ENCODE measurements at regions not wholly inside any gene's neighbourhood (a gene's known extent, or its start where the extent isn't known, plus 50 kb on each side); places are given as distances from the start of the nearest gene placed in this dataset.
"Not testable (repeated sequence)": the region's sequence is repeated elsewhere in the genome, so short reads cannot be mapped to it uniquely, and the experiment has no call there.

DNA sequence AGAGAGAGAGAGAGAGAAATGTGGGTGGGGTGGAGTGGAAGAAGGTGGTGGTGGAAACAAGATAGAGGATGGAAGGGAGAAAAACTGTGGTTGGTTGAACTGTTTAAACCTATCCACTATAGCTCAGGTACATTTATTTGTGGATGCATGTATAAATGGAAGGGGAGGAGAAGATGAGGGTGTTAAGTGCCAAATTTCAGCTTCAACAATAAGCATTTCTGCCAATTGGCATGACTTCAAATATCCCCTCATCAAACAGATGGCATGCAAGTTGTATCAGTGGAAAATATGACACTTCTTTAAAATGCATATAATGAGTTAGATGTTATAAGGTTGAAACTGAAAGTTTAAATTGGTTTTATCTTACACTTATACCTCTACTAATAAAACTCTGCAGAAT lies 216.1 kb downstream of the LMBRD1 start:
- in situ Hi-C loops (cut with HindIII; ENCODE audit: low pct_ligation_motif_present, low sequenced_read_pairs), result no loop called here
- H3K36me3 ChIP-seq (replicated peaks), result no peaks in the 10 kb centered on the region
- TF ChIP-seq, protein P1, sequence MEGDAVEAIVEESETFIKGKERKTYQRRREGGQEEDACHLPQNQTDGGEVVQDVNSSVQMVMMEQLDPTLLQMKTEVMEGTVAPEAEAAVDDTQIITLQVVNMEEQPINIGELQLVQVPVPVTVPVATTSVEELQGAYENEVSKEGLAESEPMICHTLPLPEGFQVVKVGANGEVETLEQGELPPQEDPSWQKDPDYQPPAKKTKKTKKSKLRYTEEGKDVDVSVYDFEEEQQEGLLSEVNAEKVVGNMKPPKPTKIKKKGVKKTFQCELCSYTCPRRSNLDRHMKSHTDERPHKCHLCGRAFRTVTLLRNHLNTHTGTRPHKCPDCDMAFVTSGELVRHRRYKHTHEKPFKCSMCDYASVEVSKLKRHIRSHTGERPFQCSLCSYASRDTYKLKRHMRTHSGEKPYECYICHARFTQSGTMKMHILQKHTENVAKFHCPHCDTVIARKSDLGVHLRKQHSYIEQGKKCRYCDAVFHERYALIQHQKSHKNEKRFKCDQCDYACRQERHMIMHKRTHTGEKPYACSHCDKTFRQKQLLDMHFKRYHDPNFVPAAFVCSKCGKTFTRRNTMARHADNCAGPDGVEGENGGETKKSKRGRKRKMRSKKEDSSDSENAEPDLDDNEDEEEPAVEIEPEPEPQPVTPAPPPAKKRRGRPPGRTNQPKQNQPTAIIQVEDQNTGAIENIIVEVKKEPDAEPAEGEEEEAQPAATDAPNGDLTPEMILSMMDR (IDR thresholded peaks at IDR 0.05; ENCODE audit: low read depth, low read length, missing control alignments), result no peak

DNA sequence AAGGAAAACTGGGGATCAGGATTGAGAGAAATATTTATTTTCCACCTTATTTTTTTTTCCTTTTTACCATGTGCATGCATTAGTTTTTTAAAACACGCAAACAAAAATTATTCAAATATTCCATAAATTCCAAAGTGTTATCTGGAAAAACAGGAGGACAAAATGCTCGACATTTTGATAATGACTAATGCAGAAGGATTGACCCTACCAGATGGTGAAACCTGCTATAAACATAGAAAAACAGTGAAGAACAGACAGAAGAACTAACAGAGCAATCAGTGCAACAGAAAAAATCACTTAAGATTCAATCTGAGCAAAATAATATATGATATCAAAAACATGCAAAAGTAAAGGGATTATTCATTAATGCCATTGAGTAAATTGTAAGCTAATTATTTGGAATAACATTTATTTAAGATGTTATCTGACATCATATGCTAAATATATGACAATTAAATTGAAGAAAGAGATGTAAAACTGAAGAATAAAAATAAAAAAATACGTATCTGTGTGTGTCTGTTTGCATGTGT lies 218.4 kb downstream of the LMBRD1 start:
- DNase-seq, result no peak
- Histone ChIP-seq H3K4me3 (ENCODE audit: low read depth, low read length) (no peak overlapping the region), H3K27ac (no peak overlapping the region), H3K36me3 (replicated peaks) (no peaks in the 10 kb centered on the region), H3K27me3 (replicated peaks) (no peaks in the 10 kb centered on the region)
- in situ Hi-C loops (cut with HindIII; ENCODE audit: low pct_ligation_motif_present, low sequenced_read_pairs), result no loop called here
- TF ChIP-seq, protein P1 (IDR thresholded peaks at IDR 0.05; ENCODE audit: low read depth, low read length, missing control alignments), result no peak

More for the DNA sequence above, 216.1 kb downstream of the LMBRD1 start:
- Histone ChIP-seq H3K27ac (no peak overlapping the region), H3K4me3 (ENCODE audit: low read depth, low read length) (no peak overlapping the region), H3K27me3 (replicated peaks) (no peaks in the 10 kb centered on the region)
- no peak for DNase-seq

DNA sequence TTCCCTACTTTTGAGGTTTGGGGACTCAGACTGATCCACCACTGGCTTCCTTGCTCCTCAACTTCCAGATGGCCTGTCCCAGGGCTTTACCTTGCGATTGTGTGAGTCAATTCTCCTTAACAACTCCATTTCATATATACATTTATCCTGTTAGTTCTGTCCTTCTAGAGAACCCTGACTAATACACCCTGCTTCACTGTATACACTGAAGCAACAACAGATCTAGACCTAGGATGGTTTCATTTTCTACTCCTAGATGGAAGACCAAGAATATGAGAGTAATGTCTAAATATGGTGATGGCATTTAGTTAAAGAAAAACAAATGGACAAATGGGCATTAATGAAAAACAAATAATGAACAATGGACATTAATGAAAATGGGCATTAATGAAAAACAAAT lies 225.6 kb downstream of the LMBRD1 start:
- H3K4me3 ChIP-seq (ENCODE audit: low read depth, low read length), result no peak overlapping the region
- TF ChIP-seq, protein P1 (IDR thresholded peaks at IDR 0.05; ENCODE audit: low read depth, low read length, missing control alignments), result no peak
- in situ Hi-C loops (cut with HindIII; ENCODE audit: low pct_ligation_motif_present, low sequenced_read_pairs), result no loop called here
- H3K27ac ChIP-seq, result no peak overlapping the region
- no peak for DNase-seq
- no peaks in the 10 kb centered on the region for H3K27me3 ChIP-seq (replicated peaks)
- no peaks in the 10 kb centered on the region for H3K36me3 ChIP-seq (replicated peaks)

DNA sequence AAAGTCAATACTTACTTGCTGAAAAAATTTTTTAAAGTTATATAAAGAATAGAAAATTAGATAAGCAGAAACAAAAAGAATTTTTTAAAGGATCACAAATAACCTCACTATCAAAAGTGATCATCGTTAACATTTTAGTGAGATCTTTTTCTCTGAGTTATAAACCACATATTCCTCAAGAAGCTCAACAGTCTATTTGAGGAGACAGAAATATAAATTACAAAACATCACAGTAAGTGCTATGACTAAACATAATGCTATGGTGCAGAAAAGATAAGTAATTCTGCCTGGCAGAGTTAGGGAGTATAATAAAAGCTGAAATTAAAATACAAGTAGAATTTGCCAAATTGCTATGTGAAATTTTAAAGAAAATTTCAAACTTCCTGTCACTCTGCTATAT lies 226.7 kb downstream of the LMBRD1 start:
- TF ChIP-seq, protein P1 (IDR thresholded peaks at IDR 0.05; ENCODE audit: low read depth, low read length, missing control alignments), result no peak
- no peak for DNase-seq
- Histone ChIP-seq H3K27ac (no peak overlapping the region), H3K27me3 (replicated peaks) (no peaks in the 10 kb centered on the region), H3K36me3 (replicated peaks) (no peaks in the 10 kb centered on the region), H3K4me3 (ENCODE audit: low read depth, low read length) (no peak overlapping the region)
- in situ Hi-C loops (cut with HindIII; ENCODE audit: low pct_ligation_motif_present, low sequenced_read_pairs), result no loop called here

DNA sequence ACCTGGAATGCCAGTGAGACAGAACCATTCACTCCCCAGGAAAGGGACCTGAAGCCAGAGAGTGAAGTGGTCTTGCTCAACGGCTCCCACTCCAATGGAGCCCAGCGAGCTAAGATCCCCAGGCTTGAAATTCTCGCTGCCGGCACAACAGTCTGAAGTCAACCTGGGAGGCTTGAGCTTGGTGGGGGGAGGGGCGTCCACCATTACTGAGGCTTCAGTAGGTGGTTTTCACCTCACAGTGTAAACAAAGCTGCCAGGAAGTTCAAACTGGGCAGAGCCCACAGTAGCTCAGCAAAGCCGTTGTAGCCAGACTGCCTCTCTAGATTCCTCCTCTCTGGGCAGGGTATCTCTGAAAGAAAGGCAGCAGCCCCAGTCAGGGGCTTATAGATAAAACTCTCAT lies 236.2 kb downstream of the LMBRD1 start:
- in situ Hi-C loops (cut with HindIII; ENCODE audit: low pct_ligation_motif_present, low sequenced_read_pairs); H3K36me3 ChIP-seq (replicated peaks); H3K27ac ChIP-seq; H3K4me3 ChIP-seq (ENCODE audit: low read depth, low read length); DNase-seq; H3K27me3 ChIP-seq (replicated peaks): not testable (repeated sequence)

DNA sequence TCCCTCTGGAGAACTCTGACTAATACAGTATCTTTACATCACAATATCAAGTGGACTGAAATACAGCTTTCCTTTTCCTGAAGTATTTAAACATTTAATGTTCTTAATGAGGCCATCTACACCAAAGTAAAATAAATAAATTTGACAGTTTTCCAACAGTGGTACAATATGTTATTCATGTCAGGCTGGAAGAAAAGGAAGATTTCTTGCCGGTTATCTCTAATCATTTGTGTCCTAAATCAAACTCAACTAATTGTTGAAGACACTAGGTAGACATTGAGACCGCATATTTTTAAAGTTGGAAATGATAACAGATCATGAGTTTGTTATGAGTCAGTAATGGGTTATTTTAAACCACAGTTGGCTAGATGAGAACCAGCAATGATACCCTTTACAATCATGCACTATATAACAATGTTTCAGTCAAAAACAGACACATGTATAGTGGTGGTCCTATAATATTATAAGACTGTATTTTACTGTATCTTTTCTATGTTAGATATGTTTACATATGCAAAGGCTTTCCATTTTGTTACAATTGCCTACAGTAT lies 241.6 kb downstream of the LMBRD1 start:
- TF ChIP-seq, protein P1 (IDR thresholded peaks at IDR 0.05; ENCODE audit: low read depth, low read length, missing control alignments), result no peak
- no peaks in the 10 kb centered on the region for H3K27me3 ChIP-seq (replicated peaks)
- H3K4me3 ChIP-seq (ENCODE audit: low read depth, low read length), result no peak overlapping the region
- no peak for DNase-seq
- H3K36me3 ChIP-seq (replicated peaks), result no peaks in the 10 kb centered on the region
- no peak overlapping the region for H3K27ac ChIP-seq
- in situ Hi-C loops (cut with HindIII; ENCODE audit: low pct_ligation_motif_present, low sequenced_read_pairs), result no loop called here

Measured in brain microvascular endothelial cell (primary cell).